ENCODE measurements at regions not wholly inside any gene's neighbourhood (a gene's known extent, or its start where the extent isn't known, plus 50 kb on each side); places are given as distances from the start of the nearest gene placed in this dataset.

GRCh38 chr15:45743426-45744235 is 108.8 kb downstream of the SQOR start:
- TF ChIP-seq JUND (IDR thresholded peaks at IDR 0.05) (no peak), CTCF (IDR thresholded peaks at IDR 0.05 in 2 of 3, conservative IDR thresholded peaks at IDR 0.05 in 1 of 3; ENCODE audit: borderline replicate concordance in 1 of 3, insufficient read depth in 1 of 3, low read depth in 2 of 3, low read length in 2 of 3) (no peak), EZH2 (IDR thresholded peaks at IDR 0.05) (no peak), YY1 (IDR thresholded peaks at IDR 0.05; ENCODE audit: extremely low read depth, insufficient replicate concordance, low read depth, low read length) (no peak), POLR2AphosphoS5 (IDR thresholded peaks at IDR 0.05; ENCODE audit: low read depth, low read length) (no peak)

Data from HCT116 (cell line).